ENCODE measurements at regions not wholly inside any gene's neighbourhood (a gene's known extent, or its start where the extent isn't known, plus 50 kb on each side); places are given as distances from the start of the nearest gene placed in this dataset.

DNA sequence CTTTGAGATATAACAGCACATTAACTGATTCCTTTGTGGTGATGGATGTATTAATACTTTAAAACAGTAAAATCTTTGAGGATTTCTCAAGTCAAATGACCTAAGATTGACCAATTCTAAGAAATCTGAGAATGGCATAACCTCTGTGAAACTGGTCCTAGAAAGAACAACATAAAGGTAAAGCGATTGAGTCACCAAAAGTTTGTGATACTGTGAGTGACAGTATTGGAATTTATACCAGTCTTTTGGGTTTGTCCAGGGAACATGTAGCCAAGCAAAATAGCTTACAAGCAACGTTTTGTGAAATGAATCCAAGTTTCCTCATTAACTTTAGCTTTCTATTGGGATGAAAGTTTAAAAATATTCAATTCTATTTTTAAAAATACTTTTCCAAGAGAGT is 157.4 kb upstream of the TMEM196 start:
- H3K4me3 Mint-ChIP-seq = no peak overlapping the region
- Histone ChIP-seq H3K27ac (ENCODE audit: low read length in 2 of 2) (no peak overlapping the region), H3K4me2 (replicated peaks; ENCODE audit: low read depth, low read length, poor library complexity, severe bottlenecking) (no peak overlapping the region), H3K4me3 (ENCODE audit: control extremely low read depth in 1 of 5, extremely low read depth in 1 of 5, insufficient read depth in 1 of 5, low read depth in 2 of 5, low read length in 4 of 5) (no peak overlapping the region), H3K27me3 (replicated peaks in 1 of 4; ENCODE audit: control extremely low read depth in 1 of 4, control insufficient read depth in 3 of 4, insufficient read depth in 4 of 4, low read length in 3 of 4) (no peaks in the 10 kb centered on the region), H4K20me1 (ENCODE audit: control insufficient read depth, insufficient read depth, low read length, poor library complexity, severe bottlenecking) (no peaks in the 10 kb centered on the region), H3K36me3 (replicated peaks in 1 of 2; ENCODE audit: control extremely low read depth in 1 of 2, control insufficient read depth in 1 of 2, extremely low read depth in 1 of 2, insufficient read depth in 2 of 2, low read length in 1 of 2) (no peaks in the 10 kb centered on the region), H3K9me3 (ENCODE audit: control extremely low read depth in 1 of 3, control insufficient read depth in 2 of 3, insufficient read depth in 1 of 3, low read length in 2 of 3) (peaks cover 0 to 5% (median 4%) of the 10 kb centered on the region in 3 donors), H2AFZ (ENCODE audit: insufficient read depth, low read depth, low read length, poor library complexity, severe bottlenecking) (no peak overlapping the region), H3K79me2 (ENCODE audit: control insufficient read depth, insufficient read depth, low read length) (no peaks in the 10 kb centered on the region), H3K9ac (ENCODE audit: low read length) (no peak overlapping the region), H3K4me1 (ENCODE audit: control insufficient read depth in 2 of 2, insufficient read depth in 2 of 2, low read length in 2 of 2) (no peaks in the 10 kb centered on the region)
- no peak for ATAC-seq (ENCODE audit: low read depth)
- H3K9me3 Mint-ChIP-seq (ENCODE audit: insufficient read depth) = no peaks in the 10 kb centered on the region
- no peak for DNase-seq
- WGBS (ENCODE audit: insufficient coverage) = 100% methylated on average over 1 of the region's 2 CpGs
- no peaks in the 10 kb centered on the region for H3K27me3 Mint-ChIP-seq
- TF ChIP-seq, protein P1, sequence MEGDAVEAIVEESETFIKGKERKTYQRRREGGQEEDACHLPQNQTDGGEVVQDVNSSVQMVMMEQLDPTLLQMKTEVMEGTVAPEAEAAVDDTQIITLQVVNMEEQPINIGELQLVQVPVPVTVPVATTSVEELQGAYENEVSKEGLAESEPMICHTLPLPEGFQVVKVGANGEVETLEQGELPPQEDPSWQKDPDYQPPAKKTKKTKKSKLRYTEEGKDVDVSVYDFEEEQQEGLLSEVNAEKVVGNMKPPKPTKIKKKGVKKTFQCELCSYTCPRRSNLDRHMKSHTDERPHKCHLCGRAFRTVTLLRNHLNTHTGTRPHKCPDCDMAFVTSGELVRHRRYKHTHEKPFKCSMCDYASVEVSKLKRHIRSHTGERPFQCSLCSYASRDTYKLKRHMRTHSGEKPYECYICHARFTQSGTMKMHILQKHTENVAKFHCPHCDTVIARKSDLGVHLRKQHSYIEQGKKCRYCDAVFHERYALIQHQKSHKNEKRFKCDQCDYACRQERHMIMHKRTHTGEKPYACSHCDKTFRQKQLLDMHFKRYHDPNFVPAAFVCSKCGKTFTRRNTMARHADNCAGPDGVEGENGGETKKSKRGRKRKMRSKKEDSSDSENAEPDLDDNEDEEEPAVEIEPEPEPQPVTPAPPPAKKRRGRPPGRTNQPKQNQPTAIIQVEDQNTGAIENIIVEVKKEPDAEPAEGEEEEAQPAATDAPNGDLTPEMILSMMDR (IDR thresholded peaks at IDR 0.05) = no peak
- no peak for TF ChIP-seq EZH2 (IDR thresholded peaks at IDR 0.05; ENCODE audit: borderline replicate concordance, insufficient read depth, low read depth, low read length, poor library complexity, severe bottlenecking)
- intact Hi-C loops (cut with micrococcal nuclease) = no loop called here
- H3K4me1 Mint-ChIP-seq = no peaks in the 10 kb centered on the region
- ChIA-PET CTCF (no interaction called here), POLR2A (no interaction called here)
- no peak overlapping the region for H3K27ac Mint-ChIP-seq

DNA sequence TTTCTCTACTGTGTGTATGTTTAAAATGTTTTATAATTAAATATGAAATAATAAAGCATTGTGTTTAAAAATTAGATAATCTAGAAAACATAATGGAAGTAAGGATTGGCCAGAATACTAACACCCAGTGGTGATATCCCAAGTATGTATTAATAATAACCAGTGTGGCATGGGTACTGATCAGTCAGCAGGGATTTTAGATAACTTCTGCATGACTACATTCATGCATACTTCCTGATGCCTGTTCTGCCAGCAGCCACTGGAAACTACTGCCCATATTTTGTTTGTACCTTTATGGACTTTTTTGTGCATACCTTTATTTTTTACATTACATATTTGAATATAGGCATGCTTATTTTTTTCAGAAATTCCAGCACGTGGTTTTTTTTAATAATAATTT is 156.6 kb upstream of the TMEM196 start:
- TF ChIP-seq, protein P1 (IDR thresholded peaks at IDR 0.05) = no peak
- no peak for TF ChIP-seq EZH2 (IDR thresholded peaks at IDR 0.05; ENCODE audit: borderline replicate concordance, insufficient read depth, low read depth, low read length, poor library complexity, severe bottlenecking)
- H3K4me3 Mint-ChIP-seq = no peak overlapping the region
- Histone ChIP-seq H3K4me2 (replicated peaks; ENCODE audit: low read depth, low read length, poor library complexity, severe bottlenecking) (no peak overlapping the region), H3K4me1 (ENCODE audit: control insufficient read depth in 2 of 2, insufficient read depth in 2 of 2, low read length in 2 of 2) (no peaks in the 10 kb centered on the region), H3K9me3 (ENCODE audit: control extremely low read depth in 1 of 3, control insufficient read depth in 2 of 3, insufficient read depth in 1 of 3, low read length in 2 of 3) (peaks cover 0 to 3% (median 0%) of the 10 kb centered on the region in 3 donors), H2AFZ (ENCODE audit: insufficient read depth, low read depth, low read length, poor library complexity, severe bottlenecking) (no peak overlapping the region), H3K27ac (ENCODE audit: low read length in 2 of 2) (no peak overlapping the region), H3K9ac (ENCODE audit: low read length) (no peak overlapping the region), H4K20me1 (ENCODE audit: control insufficient read depth, insufficient read depth, low read length, poor library complexity, severe bottlenecking) (no peaks in the 10 kb centered on the region), H3K79me2 (ENCODE audit: control insufficient read depth, insufficient read depth, low read length) (no peaks in the 10 kb centered on the region), H3K27me3 (replicated peaks in 1 of 4; ENCODE audit: control extremely low read depth in 1 of 4, control insufficient read depth in 3 of 4, insufficient read depth in 4 of 4, low read length in 3 of 4) (no peaks in the 10 kb centered on the region), H3K4me3 (ENCODE audit: control extremely low read depth in 1 of 5, extremely low read depth in 1 of 5, insufficient read depth in 1 of 5, low read depth in 2 of 5, low read length in 4 of 5) (no peak overlapping the region), H3K36me3 (replicated peaks in 1 of 2; ENCODE audit: control extremely low read depth in 1 of 2, control insufficient read depth in 1 of 2, extremely low read depth in 1 of 2, insufficient read depth in 2 of 2, low read length in 1 of 2) (no peaks in the 10 kb centered on the region)
- H3K4me1 Mint-ChIP-seq = no peaks in the 10 kb centered on the region
- POLR2A ChIA-PET = no interaction called here
- no peak for DNase-seq
- no CpG with 5 or more reads among the region's 1 CpG for WGBS (ENCODE audit: insufficient coverage)
- CTCF ChIA-PET = no interaction called here
- no peaks in the 10 kb centered on the region for H3K9me3 Mint-ChIP-seq (ENCODE audit: insufficient read depth)
- intact Hi-C loops (cut with micrococcal nuclease) = no loop called here
- no peak for ATAC-seq (ENCODE audit: low read depth)
- no peak overlapping the region for H3K27ac Mint-ChIP-seq
- no peaks in the 10 kb centered on the region for H3K27me3 Mint-ChIP-seq
